GM21381 (cell line): ENCODE measurements at regions not wholly inside any gene's neighbourhood (a gene's known extent, or its start where the extent isn't known, plus 50 kb on each side); places are given as distances from the start of the nearest gene placed in this dataset.

ENCODE experiments used
- ATAC-seq: cut with Tn5 transposase; IDR thresholded peaks from one replicate; pipeline ENCODE4 v1.9.1; 2021; ENCODE audit warnings: mild to moderate bottlenecking, moderate library complexity; ENCODE audit not compliant: unreplicated experiment

- no peak for ATAC-seq
Measured at GRCh38 chr2:168373468-168373867, 82.6 kb upstream of the CERS6 start.

- ATAC-seq = no peak
Measured at GRCh38 chr2:168375195-168375798, 80.8 kb upstream of the CERS6 start.

GRCh38 chr2:168378960-168379669, 77.0 kb upstream of the CERS6 start:
- ATAC-seq = no peak

- no peak for ATAC-seq
Measured at GRCh38 chr2:168380500-168380899, 75.6 kb upstream of the CERS6 start.

GRCh38 chr2:168392024-168392423, 64.0 kb upstream of the CERS6 start:
- no peak for ATAC-seq

GRCh38 chr2:168392797-168393196, 63.3 kb upstream of the CERS6 start:
- ATAC-seq = no peak

GRCh38 chr2:168394262-168394661, 61.8 kb upstream of the CERS6 start:
- no peak for ATAC-seq

- no peak for ATAC-seq
Measured at GRCh38 chr2:168396131-168396530, 59.9 kb upstream of the CERS6 start.

- no peak for ATAC-seq
Measured at GRCh38 chr2:168397629-168398028, 58.4 kb upstream of the CERS6 start.

GRCh38 chr2:168401048-168401556, 55.0 kb upstream of the CERS6 start:
- no peak for ATAC-seq

GRCh38 chr2:168401771-168402170, 54.3 kb upstream of the CERS6 start:
- ATAC-seq = no peak

- ATAC-seq = no peak
Measured at GRCh38 chr2:168402531-168402930, 53.5 kb upstream of the CERS6 start.

GRCh38 chr2:168403736-168404135, 52.3 kb upstream of the CERS6 start:
- ATAC-seq = no peak

- ATAC-seq = no peak
Measured at GRCh38 chr2:168404764-168405163, 51.3 kb upstream of the CERS6 start.
